SK-N-SH treated with all-trans-retinoic acid at 6 μM for 48 hours (cell line): ENCODE measurements at regions not wholly inside any gene's neighbourhood (a gene's known extent, or its start where the extent isn't known, plus 50 kb on each side); places are given as distances from the start of the nearest gene placed in this dataset.

ENCODE experiments used
- ATAC-seq: fragments of 200-7000 bp; cut with Tn5 transposase; 3 replicates; pipeline ENCODE4 v1.9.1; 2020; ENCODE audit warnings: mild to moderate bottlenecking, moderate library complexity
- ARNTL ChIP-seq: fragments of 450-650 bp; formaldehyde crosslinking; IDR thresholded peaks from 2 replicates; pipeline ENCODE4 v1.5.0; 2020; ENCODE audit warnings: low read depth, mild to moderate bottlenecking, moderate library complexity, borderline replicate concordance
- BACH2 ChIP-seq: fragments of 250-450 bp; sonication (Bioruptor Pico); IDR thresholded peaks from 2 replicates; pipeline ENCODE4 v1.9.0; 2021; ENCODE audit warnings: mild to moderate bottlenecking, borderline replicate concordance
- CREB5 ChIP-seq: fragments of 250-450 bp; sonication (Bioruptor Pico); IDR thresholded peaks from 2 replicates; pipeline ENCODE4 v1.5.1; 2020; ENCODE audit warnings: low read depth, mild to moderate bottlenecking, moderate library complexity
- CSDC2 ChIP-seq: fragments of 250-450 bp; sonication (Bioruptor Pico); IDR thresholded peaks from 2 replicates; pipeline ENCODE4 v1.5.0; 2020; ENCODE audit warnings: mild to moderate bottlenecking, moderate library complexity
- CSRNP3 ChIP-seq: fragments of 250-450 bp; sonication (Bioruptor Pico); IDR thresholded peaks from 2 replicates; pipeline ENCODE4 v1.5.1; 2021; ENCODE audit warnings: mild to moderate bottlenecking, moderate library complexity
- ESRRG ChIP-seq: fragments of 250-450 bp; sonication (Bioruptor Pico); IDR thresholded peaks from 2 replicates; pipeline ENCODE4 v1.6.1; 2021; ENCODE audit warnings: mild to moderate bottlenecking
- GLIS3 ChIP-seq: fragments of 250-450 bp; sonication (Bioruptor Pico); IDR thresholded peaks from 2 replicates; pipeline ENCODE4 v1.5.0; 2020; ENCODE audit warnings: mild to moderate bottlenecking, moderate library complexity
- ISL1 ChIP-seq: fragments of 250-450 bp; sonication (Bioruptor Pico); IDR thresholded peaks from 2 replicates; pipeline ENCODE4 v2.1.2; 2022; ENCODE audit warnings: mild to moderate bottlenecking, moderate library complexity
- OSR1 ChIP-seq: fragments of 250-450 bp; sonication (Bioruptor Pico); IDR thresholded peaks from 2 replicates; pipeline ENCODE4 v1.8.0; 2022; ENCODE audit warnings: moderate library complexity, mild to moderate bottlenecking, inconsistent platforms
- PATZ1 ChIP-seq: fragments of 250-450 bp; sonication (Bioruptor Pico); IDR thresholded peaks from 2 replicates; pipeline ENCODE4 v1.8.0; 2020; ENCODE audit warnings: mild to moderate bottlenecking, moderate library complexity, borderline replicate concordance
- POU6F1 ChIP-seq: fragments of 250-450 bp; sonication (Bioruptor Pico); IDR thresholded peaks from 2 replicates; pipeline ENCODE4 v1.8.0; 2021; ENCODE audit warnings: low read depth, mild to moderate bottlenecking, moderate library complexity, borderline replicate concordance
- PPARA ChIP-seq: fragments of 250-450 bp; sonication (Bioruptor Pico); IDR thresholded peaks from 2 replicates; pipeline ENCODE4 v1.5.0; 2020; ENCODE audit warnings: mild to moderate bottlenecking, borderline replicate concordance
- RARB ChIP-seq: fragments of 250-450 bp; sonication (Bioruptor Pico); IDR thresholded peaks from 2 replicates; pipeline ENCODE4 v1.8.0; 2021; ENCODE audit warnings: mild to moderate bottlenecking, moderate library complexity
- SNAI2 ChIP-seq: fragments of 250-450 bp; sonication (Bioruptor Pico); IDR thresholded peaks from 2 replicates; pipeline ENCODE4 v1.5.0; 2020; ENCODE audit warnings: mild to moderate bottlenecking, moderate library complexity
- TCF4 ChIP-seq: fragments of 250-450 bp; sonication (Bioruptor Pico); IDR thresholded peaks from 2 replicates; pipeline ENCODE4 v1.8.0; 2021; ENCODE audit warnings: mild to moderate bottlenecking, moderate library complexity, borderline replicate concordance
- TOX ChIP-seq: fragments of 250-450 bp; sonication (Bioruptor Pico); IDR thresholded peaks from 2 replicates; pipeline ENCODE4 v1.8.0; 2021; ENCODE audit warnings: mild to moderate bottlenecking, moderate library complexity, borderline replicate concordance
- TSHZ2 ChIP-seq: fragments of 250-450 bp; sonication (Bioruptor Pico); IDR thresholded peaks from 2 replicates; pipeline ENCODE4 v1.5.0; 2020; ENCODE audit warnings: mild to moderate bottlenecking, moderate library complexity
- ZC3H10 ChIP-seq: fragments of 250-450 bp; sonication (Bioruptor Pico); IDR thresholded peaks from 2 replicates; pipeline ENCODE4 v1.5.1; 2021; ENCODE audit warnings: mild to moderate bottlenecking, moderate library complexity
- ZFP3 ChIP-seq: fragments of 250-450 bp; sonication (Bioruptor Pico); IDR thresholded peaks from 2 replicates; pipeline ENCODE4 v1.5.0; 2020; ENCODE audit warnings: mild to moderate bottlenecking, moderate library complexity
- ZFP30 ChIP-seq: fragments of 450-650 bp; formaldehyde crosslinking; IDR thresholded peaks from 2 replicates; pipeline ENCODE4 v1.5.0; 2022; ENCODE audit warnings: mild to moderate bottlenecking, moderate library complexity
- ZNF70 ChIP-seq: fragments of 450-650 bp; formaldehyde crosslinking; IDR thresholded peaks from 2 replicates; pipeline ENCODE4 v1.5.0; 2020; ENCODE audit warnings: mild to moderate bottlenecking, moderate library complexity
- ZNF8 ChIP-seq: fragments of 450-650 bp; formaldehyde crosslinking; IDR thresholded peaks from 2 replicates; pipeline ENCODE4 v1.5.0; 2020; ENCODE audit warnings: mild to moderate bottlenecking, moderate library complexity

- ATAC-seq, result no peak
- no peak for TF ChIP-seq CREB5 (CRISPR knock-in tag)
- no peak for TF ChIP-seq RARB (CRISPR knock-in tag)
- TF ChIP-seq PPARA (CRISPR knock-in tag), result no peak
These were observed 192.2 kb downstream of the BCOR start for GRCh38 chrX:39905538-39905891.

GRCh38 chrX:39905946-39906345 is 191.8 kb downstream of the BCOR start:
- no peak for ATAC-seq
- TF ChIP-seq ZNF70 (no peak), ZFP3 (no peak), ZNF8 (CRISPR knock-in tag) (no peak), POU6F1 (CRISPR knock-in tag) (no peak), ESRRG (no peak), ZFP30 (no peak), RARB (CRISPR knock-in tag) (no peak), TCF4 (CRISPR knock-in tag) (no peak), PPARA (CRISPR knock-in tag) (no peak), OSR1 (CRISPR knock-in tag) (no peak), CSDC2 (CRISPR knock-in tag) (no peak), GLIS3 (CRISPR knock-in tag) (no peak), CSRNP3 (CRISPR knock-in tag) (no peak), BACH2 (CRISPR knock-in tag) (no peak), TSHZ2 (CRISPR knock-in tag) (no peak), ZC3H10 (no peak), ARNTL (CRISPR knock-in tag) (no peak)

- peak; percentile 92 for ATAC-seq
- TF ChIP-seq TOX (CRISPR knock-in tag), result no peak
- peak; percentile 54; the same call in 1 of the 2 replicates for TF ChIP-seq PATZ1 (CRISPR knock-in tag)
- no peak for TF ChIP-seq CSDC2 (CRISPR knock-in tag)
- TF ChIP-seq SNAI2, result no peak
- no peak for TF ChIP-seq TSHZ2 (CRISPR knock-in tag)
- 0 out of 2 replicates have a peak, but pooled peaks have one; percentile 29 for TF ChIP-seq ISL1 (CRISPR knock-in tag)
- TF ChIP-seq ESRRG, result no peak
These were observed 189.6 kb downstream of the BCOR start for GRCh38 chrX:39907964-39908661.
